ENCODE measurements at regions not wholly inside any gene's neighbourhood (a gene's known extent, or its start where the extent isn't known, plus 50 kb on each side); places are given as distances from the start of the nearest gene placed in this dataset.

- no peak for TF ChIP-seq SP1 (IDR thresholded peaks at IDR 0.05; ENCODE audit: low read depth, low read length)
- no peak for TF ChIP-seq TAF1 (IDR thresholded peaks at IDR 0.05; ENCODE audit: low read depth, low read length)
- TF ChIP-seq BRCA1 (IDR thresholded peaks at IDR 0.05; ENCODE audit: low read depth, low read length), result no peak
- no peak for TF ChIP-seq CHD7 (IDR thresholded peaks at IDR 0.05; ENCODE audit: insufficient replicate concordance, low read length)
- no peak for TF ChIP-seq GABPA (IDR thresholded peaks at IDR 0.05; ENCODE audit: borderline replicate concordance, insufficient read depth, low read length)
These were observed 444.2 kb upstream of the OPRM1 start (continued) for GRCh38 chr6:153594871-153595270.
